HepG2 (cell line): ENCODE measurements at regions not wholly inside any gene's neighbourhood (a gene's known extent, or its start where the extent isn't known, plus 50 kb on each side); places are given as distances from the start of the nearest gene placed in this dataset.

Source experiments
- ATF3 ChIP-seq: sonication (generic); formaldehyde crosslinking; IDR thresholded peaks from 2 replicates; pipeline ENCODE4 v1.4.0; 2020; ENCODE audit warnings: missing genetic modification reagents
- CBX2 ChIP-seq, 2 experiments: fragments of 200-600 bp in 1 of 2; sonication (generic); formaldehyde crosslinking in 1 of 2; IDR thresholded peaks; 2 replicates each; pipeline versions ENCODE4 v1.7.0 to v1.8.1; 2018 to 2022; ENCODE audit warnings: low read depth in 2 of 2, low read length in 1 of 2, mild to moderate bottlenecking in 1 of 2, missing genetic modification reagents in 1 of 2
- CC2D1A ChIP-seq: sonication (generic); formaldehyde crosslinking; IDR thresholded peaks from 2 replicates; pipeline ENCODE4 v1.8.1; 2023; ENCODE audit warnings: mild to moderate bottlenecking, missing genetic modification reagents
- E2F2 ChIP-seq: sonication (generic); formaldehyde crosslinking; IDR thresholded peaks from 2 replicates; pipeline ENCODE4 v1.4.0; 2020; ENCODE audit warnings: missing genetic modification reagents, borderline replicate concordance
- ETV6 ChIP-seq: sonication (generic); formaldehyde crosslinking; conservative IDR thresholded peaks from 2 replicates; pipeline ENCODE4 v1.4.0; 2020; ENCODE audit warnings: missing genetic modification reagents
- MTF2 ChIP-seq: sonication (generic); formaldehyde crosslinking; IDR thresholded peaks from 2 replicates; pipeline ENCODE4 v1.5.0; 2020; ENCODE audit warnings: missing genetic modification reagents, borderline replicate concordance
- ZBTB40 ChIP-seq, 2 experiments: fragments of 450-650 bp in 1 of 2; sonication (generic) in 1 of 2; formaldehyde crosslinking in 1 of 2; IDR thresholded peaks; 2 replicates each; pipeline versions ENCODE4 v1.6.1 to v1.8.0; 2016 to 2022; ENCODE audit warnings: antibody characterized with exemption in 1 of 2, mild to moderate bottlenecking in 1 of 2, missing genetic modification reagents in 1 of 2
- ZNF121 ChIP-seq: sonication (generic); formaldehyde crosslinking; IDR thresholded peaks from 2 replicates; pipeline ENCODE4 v1.5.0; 2020; ENCODE audit warnings: mild to moderate bottlenecking, missing genetic modification reagents
- ZNF792 ChIP-seq: IDR thresholded peaks from 2 replicates; pipeline ENCODE4 v1.6.1; 2016
- TF ChIP-seq, protein P1 (sequence below): sonication (generic); formaldehyde crosslinking; IDR thresholded peaks from 2 replicates; pipeline ENCODE4 v1.5.0; 2020; ENCODE audit warnings: missing genetic modification reagents
- TF ChIP-seq, protein P2 (sequence below): IDR thresholded peaks from 2 replicates; pipeline ENCODE4 v1.6.1; 2012; ENCODE audit warnings: low read depth, low read length, improper control_type of control experiment

GRCh38 chr3:107927361-107928083 is 163.3 kb downstream of the CD47 start (continued):
- peak; percentile 87; the same call in 1 of the 2 replicates for TF ChIP-seq MTF2 (CRISPR knock-in tag)
- 0 out of 2 replicates have a peak, but pooled peaks have one; percentile 29 for TF ChIP-seq ZNF121 (CRISPR knock-in tag)
- TF ChIP-seq, protein P1, sequence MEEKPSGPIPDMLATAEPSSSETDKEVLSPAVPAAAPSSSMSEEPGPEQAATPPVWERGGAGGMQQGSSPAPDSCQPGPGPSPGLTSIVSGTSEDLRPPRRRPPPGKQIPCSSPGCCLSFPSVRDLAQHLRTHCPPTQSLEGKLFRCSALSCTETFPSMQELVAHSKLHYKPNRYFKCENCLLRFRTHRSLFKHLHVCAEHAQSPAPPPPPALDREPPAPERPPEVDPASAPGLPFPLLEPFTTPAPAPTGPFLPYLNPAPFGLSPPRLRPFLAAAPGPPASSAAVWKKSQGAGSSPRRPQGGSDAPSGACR (CRISPR knock-in tag), result no peak
- TF ChIP-seq CBX2 (IDR thresholded peaks at IDR 0.05; ENCODE audit: low read depth, low read length), result no peak
- 0 out of 2 replicates have a peak, but pooled peaks have one; percentile 38 for TF ChIP-seq CBX2 (CRISPR knock-in tag; IDR thresholded peaks at IDR 0.05; ENCODE audit: low read depth)
- TF ChIP-seq ETV6 (CRISPR knock-in tag), result no peak
- no peak for TF ChIP-seq ZBTB40 (IDR thresholded peaks at IDR 0.05)
- TF ChIP-seq ZBTB40 (CRISPR knock-in tag; IDR thresholded peaks at IDR 0.05), result peak; percentile 30; the same call in 1 of the 2 replicates
- TF ChIP-seq E2F2 (CRISPR knock-in tag), result no peak
- TF ChIP-seq, protein P2, sequence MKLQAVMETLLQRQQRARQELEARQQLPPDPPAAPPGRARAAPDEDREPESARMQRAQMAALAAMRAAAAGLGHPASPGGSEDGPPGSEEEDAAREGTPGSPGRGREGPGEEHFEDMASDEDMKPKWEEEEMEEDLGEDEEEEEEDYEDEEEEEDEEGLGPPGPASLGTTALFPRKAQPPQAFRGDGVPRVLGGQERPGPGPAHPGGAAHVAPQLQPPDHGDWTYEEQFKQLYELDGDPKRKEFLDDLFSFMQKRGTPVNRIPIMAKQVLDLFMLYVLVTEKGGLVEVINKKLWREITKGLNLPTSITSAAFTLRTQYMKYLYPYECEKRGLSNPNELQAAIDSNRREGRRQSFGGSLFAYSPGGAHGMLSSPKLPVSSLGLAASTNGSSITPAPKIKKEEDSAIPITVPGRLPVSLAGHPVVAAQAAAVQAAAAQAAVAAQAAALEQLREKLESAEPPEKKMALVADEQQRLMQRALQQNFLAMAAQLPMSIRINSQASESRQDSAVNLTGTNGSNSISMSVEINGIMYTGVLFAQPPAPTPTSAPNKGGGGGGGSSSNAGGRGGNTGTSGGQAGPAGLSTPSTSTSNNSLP, result peak; percentile 40; the same call in 1 of the 2 replicates
- 0 out of 2 replicates have a peak, but pooled peaks have one; percentile 28 for TF ChIP-seq ZNF792 (CRISPR knock-in tag)
- TF ChIP-seq CC2D1A, result no peak
- peak; percentile 54; the same call in 1 of the 2 replicates for TF ChIP-seq ATF3
